Stimulated activated naive CD8-positive, alpha-beta T cell treated with anti-CD3 and anti-CD28 coated beads, Interleukin-15, Interleukin-2, amounts not matched to agents 100 U/mL and 50 U/mL, for 24 hours (primary cell): ENCODE measurements at regions not wholly inside any gene's neighbourhood (a gene's known extent, or its start where the extent isn't known, plus 50 kb on each side); places are given as distances from the start of the nearest gene placed in this dataset.

Source experiments
- ATAC-seq: fragments of 150-1000 bp; cut with Tn5 transposase; one replicate; pipeline ENCODE4 v1.10.0; 2021
- DNase-seq: peaks from one replicate; pipeline ENCODE4 v3.0.0; 2021

DNA sequence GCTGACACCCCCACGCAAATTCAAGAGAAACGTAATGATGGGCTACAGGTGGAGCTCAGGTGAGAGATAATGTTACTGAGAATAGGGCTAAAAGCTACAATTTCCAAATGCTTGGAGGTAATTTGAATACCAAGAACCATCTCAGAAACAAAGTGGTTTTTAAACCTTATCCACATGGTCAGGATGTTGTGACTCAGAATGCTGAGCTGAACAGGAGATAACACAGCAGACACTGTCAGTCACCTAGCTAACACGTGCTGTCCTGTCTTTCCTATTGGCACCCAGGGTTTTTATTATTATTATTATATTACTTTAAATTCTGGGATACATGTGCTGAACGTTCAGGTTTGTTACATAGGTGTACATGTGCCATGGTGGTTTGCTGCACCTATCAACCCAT lies 233.0 kb upstream of the MAF start:
- ATAC-seq (no peak), DNase-seq (no peak)

DNA sequence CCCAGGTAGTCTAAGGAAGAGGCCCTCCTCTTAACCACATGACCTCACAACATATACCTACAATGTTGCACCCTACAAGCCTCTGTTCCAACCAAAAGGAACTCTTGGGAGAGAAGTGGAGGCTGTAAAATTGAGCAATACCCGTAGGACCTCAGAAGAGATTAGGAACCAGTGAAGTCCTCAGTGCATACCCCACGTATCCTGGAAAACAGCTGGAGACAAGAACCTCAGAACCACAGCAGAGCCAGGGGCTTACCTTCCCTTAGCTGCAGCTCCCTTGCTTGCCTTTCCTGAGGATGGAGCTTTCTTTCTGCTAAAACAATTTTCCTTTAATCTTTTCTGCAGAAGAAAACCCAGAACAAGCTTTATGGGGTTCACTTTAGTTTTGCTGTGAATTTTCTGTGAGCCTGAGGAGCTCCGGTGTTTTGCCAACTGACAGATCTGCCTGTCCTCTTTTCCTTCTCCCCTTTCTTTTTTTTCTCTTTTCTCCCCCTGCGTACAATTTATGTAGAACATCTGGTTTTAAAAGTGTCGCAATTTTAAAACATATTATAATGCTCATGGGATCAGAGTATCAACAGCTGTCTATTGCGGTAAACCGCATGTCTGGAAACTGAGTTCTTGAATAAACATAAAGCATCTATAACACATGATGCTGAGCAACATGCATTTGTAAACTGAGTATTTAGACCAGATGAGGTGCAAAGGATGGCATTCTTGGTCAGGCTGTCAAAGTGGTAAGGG lies 226.4 kb upstream of the MAF start:
- ATAC-seq: no peak
- no peak for DNase-seq

DNA sequence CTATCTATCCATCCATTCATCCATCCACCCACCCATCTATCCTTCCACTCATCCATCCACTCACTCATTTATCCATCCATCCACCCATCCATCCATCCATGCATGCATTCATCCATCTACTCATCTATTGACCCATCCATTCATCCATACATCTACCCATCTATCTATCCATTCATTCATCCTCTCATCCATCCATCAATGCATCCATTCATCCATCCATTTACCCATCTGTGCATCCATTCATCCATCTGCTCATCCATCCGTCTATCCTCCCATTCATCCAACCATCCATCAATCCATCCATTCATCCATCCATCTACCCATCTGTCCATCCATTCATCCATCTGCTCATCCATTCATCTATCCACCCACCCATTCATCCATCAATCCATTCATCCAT lies 224.5 kb upstream of the MAF start:
- DNase-seq (no peak), ATAC-seq (no peak)

DNA sequence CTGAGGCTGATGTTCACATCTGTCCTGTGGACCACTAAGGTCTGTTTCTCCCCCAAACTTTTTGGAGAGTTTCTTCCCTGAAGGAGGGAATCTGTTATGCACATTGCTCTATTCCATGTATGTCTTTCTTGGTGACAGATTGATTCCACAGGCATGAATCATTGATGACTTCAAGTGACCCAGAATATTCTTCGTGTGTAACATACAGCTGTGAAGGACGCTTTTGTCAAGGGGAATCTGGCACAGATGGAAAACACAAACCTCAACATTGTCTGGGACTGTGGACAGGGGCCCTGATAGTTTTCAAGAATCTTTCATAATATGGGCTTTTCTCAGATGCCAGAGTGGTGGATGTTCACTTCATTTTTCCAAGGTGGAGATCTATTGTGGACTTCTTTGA lies 223.1 kb upstream of the MAF start:
- DNase-seq (no peak), ATAC-seq (no peak)

DNA sequence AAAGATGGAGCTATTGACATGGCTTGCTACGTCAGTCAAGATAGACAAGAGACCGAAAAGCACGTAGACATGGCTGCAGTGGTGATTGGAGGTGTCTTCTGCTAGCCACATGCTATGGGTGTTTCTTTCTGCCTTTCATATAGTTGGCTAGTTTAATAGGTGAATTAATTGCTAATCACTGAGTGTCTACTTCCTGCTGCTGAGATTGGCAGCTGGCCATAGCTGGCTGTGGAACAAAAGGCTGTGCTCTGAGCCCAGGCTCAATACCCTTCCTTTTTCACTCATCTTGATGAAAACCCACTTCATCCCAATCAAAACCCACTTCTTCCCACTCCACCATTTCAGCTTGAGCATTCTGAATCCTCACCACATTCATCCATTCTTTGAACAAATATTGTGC lies 221.4 kb upstream of the MAF start:
- DNase-seq (no peak), ATAC-seq (no peak)

DNA sequence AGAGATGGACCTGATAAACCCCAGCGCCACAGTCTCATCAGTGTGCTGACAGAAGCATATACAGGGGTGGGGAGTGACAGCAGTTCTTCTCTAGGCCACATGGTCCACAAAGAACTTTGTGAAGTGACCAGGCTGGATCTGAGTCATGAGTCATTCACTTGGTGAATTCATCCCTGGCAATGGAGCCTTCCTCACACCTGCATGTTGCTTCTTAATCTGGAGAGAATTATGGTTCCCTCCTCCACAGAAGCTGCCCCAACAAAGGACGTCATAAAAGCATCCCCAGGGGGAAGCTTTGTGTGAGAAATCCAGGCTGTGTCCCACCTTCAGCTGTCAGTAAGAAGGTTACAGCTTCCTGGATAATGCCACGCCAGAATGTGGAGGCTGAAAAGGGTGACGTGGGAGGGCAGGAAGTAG lies 215.6 kb upstream of the MAF start:
- DNase-seq (no peak), ATAC-seq (no peak)

DNA sequence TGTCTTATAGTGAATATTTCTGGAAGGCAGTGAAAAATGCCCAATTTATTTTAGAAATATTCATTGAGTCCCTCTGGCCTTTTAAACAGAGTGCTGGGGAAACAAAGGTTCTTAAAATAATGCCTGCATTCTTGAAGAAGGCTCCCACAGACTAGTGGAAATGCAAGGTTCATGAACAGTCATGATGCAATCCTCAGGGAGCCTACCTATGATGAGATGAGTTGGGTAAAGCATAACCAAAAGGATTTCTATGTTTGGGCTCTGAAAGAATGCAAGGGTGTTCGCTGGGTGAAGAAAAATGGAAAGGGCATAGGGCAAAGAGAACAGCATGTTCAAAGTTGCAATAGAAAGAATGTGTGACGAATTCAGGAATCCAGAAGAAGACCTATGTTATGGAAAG lies 214.5 kb upstream of the MAF start:
- DNase-seq (no peak), ATAC-seq (no peak)

DNA sequence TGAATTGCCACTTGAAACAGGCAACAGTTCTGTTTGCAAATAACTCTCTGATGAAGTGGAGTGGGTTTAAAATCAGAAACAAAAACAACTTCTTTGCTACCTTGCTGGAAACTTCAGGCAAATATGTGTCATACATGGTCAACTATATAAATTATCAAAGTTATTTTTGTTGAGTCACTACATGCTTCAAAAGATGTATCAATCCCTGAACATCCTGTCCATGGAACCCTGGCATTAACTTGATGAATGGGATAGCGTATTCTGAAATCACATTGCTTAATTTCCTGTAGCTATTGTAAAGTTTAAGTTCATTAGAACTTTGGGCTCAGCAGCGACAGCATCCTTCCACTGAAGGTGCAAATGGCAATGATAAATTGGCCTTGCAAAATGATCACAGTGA lies 213.6 kb upstream of the MAF start:
- no peak for DNase-seq
- ATAC-seq: no peak

DNA sequence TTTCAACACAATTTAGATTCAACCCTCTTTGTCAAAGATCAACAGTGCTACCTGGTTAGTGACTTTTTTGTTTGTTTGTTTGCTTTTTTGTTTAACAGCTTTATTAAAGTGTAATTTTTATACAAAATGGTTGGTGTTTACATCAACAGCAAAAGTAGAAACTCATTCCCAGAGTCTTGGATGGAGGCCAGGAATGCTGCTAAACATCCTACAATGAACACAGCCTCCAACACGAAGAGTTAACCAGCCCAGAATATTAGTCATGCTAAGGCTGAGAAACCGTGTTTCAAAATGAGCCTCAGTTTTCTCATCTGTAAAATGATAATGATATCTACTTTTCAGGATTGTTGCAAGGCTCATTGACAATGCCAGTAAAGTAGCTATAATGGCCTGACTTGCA lies 211.0 kb upstream of the MAF start:
- no peak for DNase-seq
- no peak for ATAC-seq

DNA sequence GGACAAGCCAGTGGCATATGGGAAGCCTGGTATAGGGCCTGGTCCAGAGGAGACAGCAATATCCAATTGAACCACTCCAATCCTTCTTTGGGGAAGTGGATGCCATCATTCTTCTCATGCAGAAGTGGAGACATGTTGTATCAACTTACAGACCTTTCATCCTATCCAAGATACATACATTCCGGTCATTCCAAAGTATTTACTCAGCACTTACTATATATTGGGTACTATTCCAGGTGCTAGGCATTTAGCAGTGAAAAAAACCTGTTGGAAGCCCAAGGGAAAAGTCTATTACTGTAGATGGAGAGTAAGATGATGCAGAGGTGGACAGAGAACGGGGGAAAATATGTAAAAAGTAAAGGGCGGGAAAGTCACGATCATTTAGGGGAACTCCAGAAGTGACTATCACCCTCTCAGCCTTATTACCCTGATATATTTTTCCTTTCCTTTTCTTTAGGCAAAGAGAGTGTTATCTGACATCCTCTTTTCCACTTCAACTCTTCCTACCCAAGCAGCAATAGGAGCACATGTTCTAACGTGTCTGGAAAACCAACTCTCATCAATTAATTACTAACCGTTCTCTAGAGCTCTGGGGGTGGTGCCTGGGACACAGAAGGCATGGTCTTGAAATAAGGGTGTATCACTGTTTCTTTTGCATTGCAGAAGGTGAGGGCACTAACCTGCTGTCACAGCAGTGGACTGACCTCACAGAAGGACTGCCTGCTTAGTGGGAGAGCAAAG lies 210.1 kb upstream of the MAF start:
- no peak for DNase-seq
- ATAC-seq: no peak

DNA sequence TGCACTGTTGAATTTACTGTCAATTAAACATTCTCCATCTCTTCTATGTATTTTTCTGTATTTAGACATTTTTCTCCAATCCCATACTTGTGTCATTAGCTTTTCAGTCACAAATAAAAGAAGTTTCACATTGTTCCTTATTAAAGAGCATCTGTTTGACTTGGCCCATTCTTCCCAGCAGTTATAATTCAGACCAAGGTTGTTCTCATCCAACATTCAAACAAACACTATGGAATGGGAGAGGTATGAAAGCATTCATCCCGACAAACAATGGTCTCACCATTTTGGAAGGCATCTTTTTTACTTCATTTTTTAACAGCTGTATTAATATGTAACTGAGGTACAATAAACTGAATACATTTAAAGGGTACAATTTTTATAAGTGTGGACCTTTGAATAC lies 208.8 kb upstream of the MAF start:
- ATAC-seq (no peak), DNase-seq (no peak)

DNA sequence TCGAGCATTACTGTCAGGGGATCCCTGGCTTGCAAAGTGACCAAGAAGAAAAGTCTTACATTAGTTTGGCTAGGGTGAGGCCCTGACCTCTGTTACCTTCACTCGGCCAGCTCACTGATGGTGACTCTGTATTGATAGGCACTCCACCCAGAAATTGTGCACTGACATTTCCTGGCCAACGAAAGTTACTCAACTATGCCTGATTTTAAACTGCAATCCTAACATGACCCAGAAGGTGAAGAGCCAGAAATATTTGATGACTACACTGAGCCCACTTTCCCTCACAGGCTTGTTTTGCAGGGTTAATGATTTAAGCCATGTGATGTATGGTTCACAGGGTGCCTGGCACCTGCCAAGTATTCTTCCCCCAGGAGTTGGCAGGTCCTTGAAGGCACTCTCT lies 208.2 kb upstream of the MAF start:
- ATAC-seq: no peak
- DNase-seq: no peak

DNA sequence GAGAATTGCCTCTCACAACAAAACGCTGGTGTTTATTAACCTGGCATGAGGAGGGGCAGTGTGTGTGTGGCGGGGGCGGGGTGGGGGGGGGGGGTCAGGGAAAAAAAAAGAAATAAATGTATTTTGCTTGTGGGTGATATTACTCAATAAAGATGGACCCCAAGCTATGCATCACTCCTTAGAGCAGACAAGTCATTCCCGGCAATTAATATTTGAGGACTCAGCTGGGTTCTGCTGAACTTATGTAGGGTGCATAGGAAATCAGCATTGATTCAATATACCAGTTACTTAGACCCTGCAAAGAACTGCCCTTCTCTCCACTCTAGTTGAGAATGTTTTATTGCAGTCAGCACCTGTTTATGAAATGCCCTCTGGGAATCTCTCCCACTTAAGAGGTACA lies 206.2 kb upstream of the MAF start:
- no peak for DNase-seq
- ATAC-seq: no peak

DNA sequence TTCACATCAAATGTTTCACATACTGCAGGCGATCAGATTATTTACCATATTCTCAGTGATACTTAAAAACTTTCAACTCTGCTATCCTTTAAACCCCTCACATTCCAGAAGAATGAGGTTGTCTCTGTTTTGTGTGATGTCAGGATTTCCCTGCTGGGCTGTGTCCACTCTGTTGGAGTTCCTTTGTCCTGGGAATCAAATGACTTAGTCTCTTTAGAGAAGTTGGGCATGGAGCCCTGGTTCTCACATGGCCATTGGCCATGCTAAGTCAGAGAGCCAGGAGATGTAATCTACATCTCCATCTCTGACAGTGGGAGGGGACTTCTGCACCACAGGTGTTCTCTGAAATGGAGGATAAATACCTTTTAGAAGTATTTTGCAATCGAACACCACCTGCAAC lies 205.1 kb upstream of the MAF start:
- no peak for ATAC-seq
- no peak for DNase-seq

DNA sequence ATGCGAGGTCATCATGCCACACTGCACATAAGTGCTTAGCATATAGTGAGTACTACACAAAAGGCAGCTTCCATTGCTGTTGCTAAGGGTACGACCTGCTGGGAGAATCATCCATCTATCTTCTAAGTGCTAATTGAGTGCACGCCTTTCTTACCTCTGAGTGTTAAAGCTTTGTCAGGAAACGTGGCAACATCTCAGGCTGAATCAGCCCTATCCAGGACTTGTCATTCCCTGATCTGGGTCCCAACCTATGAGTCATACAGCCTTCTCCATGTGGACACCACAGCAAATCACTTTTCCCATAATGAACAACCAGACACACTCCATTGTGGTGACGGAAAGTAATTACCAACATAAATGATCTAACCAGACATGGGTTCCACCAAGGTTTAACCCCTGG lies 201.1 kb upstream of the MAF start:
- DNase-seq (no peak), ATAC-seq (no peak)

DNA sequence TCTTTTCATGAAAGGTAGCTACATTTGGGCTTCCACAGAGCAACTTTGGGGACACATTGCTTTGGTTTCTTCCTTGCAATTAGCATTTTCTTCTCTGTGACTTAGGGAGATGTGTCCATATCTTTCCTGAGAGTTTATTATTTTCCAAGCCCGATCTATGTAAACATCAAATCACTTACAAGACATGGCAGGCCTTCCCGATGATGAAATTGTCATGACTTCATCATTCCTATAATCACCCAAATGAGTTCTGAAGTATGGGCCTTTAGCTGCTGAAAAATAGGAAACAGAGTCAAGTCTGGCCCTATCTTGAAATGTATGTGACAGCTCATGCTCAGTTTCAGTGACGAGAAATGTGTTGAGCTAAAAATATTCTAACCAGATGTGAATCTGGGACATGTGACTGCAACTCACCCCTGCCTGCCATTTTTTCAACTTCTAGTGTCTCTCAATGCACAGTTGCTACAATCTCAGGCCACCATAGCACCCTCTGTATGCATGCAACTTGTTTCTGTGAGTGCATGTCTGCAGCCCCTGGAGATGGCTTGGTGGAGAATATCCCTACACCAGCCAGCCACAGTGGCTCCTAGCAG lies 199.6 kb upstream of the MAF start:
- ATAC-seq (no peak), DNase-seq (no peak)

DNA sequence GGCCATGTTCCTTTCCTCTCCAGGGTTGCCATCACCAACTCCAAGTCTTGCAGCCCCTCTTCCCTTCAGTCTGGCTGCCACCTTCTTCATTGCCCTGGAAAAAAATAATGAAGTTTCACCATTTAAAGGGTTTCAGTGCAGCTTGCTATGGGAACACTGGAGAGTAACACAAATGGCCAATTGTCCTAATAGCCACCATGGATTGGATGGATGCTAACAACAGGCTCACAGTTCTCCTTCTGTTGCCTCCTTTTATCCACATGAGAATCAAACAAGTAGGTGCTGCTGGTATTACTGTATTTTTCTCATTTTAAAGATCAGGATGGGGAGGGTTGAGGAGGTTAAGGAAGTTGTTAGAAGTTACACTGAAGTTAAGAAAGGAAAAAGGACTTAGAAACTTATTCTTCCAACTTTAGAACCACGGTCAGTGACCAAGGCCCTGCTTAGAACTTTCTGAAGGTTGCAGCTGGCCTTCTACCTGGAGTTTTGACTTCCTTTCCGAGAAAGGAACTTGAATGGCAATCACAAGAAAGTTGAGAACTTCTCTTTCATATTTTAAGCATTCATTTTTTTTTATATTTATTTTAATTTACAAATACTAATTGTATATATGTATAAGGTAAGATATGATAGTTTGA lies 198.0 kb upstream of the MAF start:
- no peak for ATAC-seq

DNA sequence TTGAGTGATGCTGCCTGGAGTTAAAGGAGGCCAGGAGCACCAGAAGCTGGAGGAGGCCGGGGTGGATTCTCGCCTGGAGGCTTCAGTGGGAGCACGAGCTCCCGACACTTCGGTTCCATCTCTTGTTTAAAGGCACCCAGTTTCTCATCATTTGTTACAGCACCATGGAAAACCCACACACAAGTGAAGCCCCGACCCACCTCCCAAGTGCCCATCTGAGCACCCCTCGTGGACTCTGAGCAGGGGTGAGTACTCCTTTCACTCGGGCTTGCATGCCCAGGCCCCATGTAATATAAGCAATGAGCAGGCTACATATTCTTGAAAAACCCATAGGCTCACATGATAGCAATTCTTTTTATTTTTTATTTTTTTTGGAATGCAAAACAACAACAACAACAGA lies 196.9 kb upstream of the MAF start:
- ATAC-seq (no peak), DNase-seq (no peak)

More for the DNA sequence above, 198.0 kb upstream of the MAF start:
- no peak for DNase-seq

DNA sequence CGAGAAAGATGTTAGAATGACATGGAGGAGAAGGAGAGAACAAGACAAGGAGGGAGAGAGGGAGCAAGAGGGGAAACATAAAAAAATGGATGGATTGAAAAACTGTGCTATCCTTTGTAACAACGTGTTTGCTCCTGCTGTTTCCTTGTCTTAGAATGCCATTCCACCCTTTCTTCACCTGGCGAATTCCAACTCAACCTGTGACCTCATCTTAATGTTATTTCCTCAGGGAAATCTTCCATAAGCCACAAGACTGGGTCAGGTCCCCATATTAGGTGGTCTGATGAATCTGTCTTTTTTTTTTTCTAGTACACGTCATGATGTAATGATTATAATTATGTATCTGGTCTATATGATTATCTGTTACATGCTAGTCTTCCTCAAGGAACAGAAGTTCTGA lies 195.0 kb upstream of the MAF start:
- no peak for DNase-seq
- ATAC-seq: no peak

DNA sequence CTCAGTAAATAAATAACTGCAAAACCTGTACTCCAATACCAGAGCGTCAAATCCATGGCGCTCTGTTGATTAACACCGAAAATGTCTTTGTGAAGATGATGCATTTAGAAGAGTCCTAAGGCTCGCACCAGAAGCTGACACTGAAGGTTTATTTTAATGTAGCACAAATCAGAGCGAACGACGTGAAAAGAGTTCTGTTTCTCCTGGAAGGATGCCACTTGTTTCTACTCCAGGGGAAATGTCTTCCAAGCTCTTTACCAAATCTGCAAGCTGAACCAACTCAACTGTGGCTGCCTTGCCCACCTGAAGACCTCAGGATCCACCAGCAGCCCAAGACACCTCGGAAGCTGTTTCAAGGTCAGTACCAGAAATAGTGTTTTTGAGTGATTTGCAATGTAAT lies 194.4 kb upstream of the MAF start:
- DNase-seq (no peak), ATAC-seq (no peak)

DNA sequence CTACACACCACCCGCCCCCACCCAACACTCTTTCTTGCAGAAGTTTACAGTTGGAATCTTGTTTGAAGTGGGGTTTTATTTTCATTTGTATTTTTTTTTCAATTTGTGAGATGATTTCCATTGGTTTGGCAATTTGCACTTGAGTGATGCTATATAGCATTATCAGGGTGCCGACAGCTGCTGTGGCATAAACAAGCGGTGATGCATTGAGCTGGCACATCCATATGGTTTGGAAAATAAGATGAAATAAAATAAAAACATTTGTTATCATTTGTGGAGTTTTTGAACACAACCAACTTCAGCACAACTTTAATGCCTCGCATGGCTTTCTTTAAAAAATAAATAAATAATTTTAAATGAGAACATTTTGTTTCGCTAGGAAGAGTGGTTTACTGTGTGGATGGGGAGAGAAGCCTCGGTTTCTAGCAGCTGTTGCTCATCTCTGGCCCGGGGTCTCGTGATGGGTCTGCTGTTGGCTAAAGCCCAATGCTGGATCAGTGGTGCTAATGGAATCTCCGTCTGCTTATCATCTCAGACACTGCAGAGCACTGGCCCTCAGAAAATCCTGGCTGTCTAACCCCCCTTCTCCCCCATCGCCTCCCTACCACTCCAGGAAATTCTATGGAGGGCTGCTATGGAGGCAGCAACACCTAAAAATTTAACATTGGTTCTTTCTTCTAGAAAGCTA lies 192.3 kb upstream of the MAF start:
- ATAC-seq: no peak
- DNase-seq: no peak

DNA sequence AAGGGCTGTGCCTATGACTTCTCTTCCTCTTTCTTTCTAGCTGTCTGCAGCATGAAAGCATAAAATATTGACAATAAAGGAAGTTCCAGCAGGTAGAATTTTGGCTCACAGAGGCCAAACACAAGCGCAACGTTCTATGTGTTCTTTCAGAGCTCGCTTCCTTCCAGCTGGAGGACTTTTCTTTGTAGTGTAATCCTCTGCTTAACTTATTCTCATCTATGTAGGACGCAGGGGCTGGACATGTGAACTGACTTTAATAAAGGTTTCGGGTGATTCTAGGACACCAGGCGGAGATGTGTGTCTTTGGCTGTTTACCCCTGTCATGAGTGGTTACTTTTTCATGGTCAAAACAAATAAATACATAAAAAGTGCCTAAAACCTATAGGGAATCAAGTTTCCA lies 191.5 kb upstream of the MAF start:
- DNase-seq (no peak), ATAC-seq (no peak)

DNA sequence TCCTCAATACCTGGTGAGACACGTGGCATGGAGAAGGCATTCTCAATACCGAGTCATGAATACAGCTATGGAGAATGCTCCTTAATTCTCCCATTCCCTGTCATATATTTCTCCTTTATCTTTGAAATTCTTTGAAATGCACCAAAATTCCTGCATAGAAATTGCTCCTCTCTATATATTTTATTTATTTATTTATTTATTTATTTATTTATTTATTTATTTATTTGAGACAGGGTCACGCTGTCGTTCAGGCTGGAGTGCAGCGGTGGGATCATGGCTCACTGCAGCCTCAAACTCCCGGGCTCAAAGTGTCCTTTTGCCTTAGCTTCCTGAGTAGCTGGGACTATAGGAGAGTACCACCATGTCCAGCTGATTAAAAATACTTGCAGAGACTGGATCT lies 190.3 kb upstream of the MAF start:
- no peak for ATAC-seq

More for the DNA sequence above, 190.3 kb upstream of the MAF start:
- DNase-seq: no peak
